HCT116 (cell line): ENCODE measurements at regions not wholly inside any gene's neighbourhood (a gene's known extent, or its start where the extent isn't known, plus 50 kb on each side); places are given as distances from the start of the nearest gene placed in this dataset.

Source experiments
- ATF3 ChIP-seq: IDR thresholded peaks from 2 replicates; pipeline ENCODE4 v1.6.1; 2012
- CBX3 ChIP-seq: IDR thresholded peaks from 2 replicates; pipeline ENCODE4 v1.6.1; 2012; ENCODE audit warnings: low read depth
- CTCF ChIP-seq, 3 experiments: fragments of 200-600 bp in 1 of 3; sonication (generic) in 1 of 3; IDR thresholded peaks in 2 of 3; conservative IDR thresholded peaks in 1 of 3; 2 replicates each; pipeline ENCODE4 v1.5.1; 2012 to 2017; ENCODE audit warnings: low read depth in 2 of 3, low read length in 2 of 3, antibody characterized with exemption in 1 of 3, borderline replicate concordance in 1 of 3, control low read depth in 1 of 3, mild to moderate bottlenecking in 1 of 3, mixed read lengths in 1 of 3, mixed run types in 1 of 3, moderate library complexity in 1 of 3; ENCODE audit not compliant: insufficient read depth in 1 of 3
- EZH2 ChIP-seq: fragments of 200-600 bp; sonication (generic); IDR thresholded peaks from 2 replicates; pipeline ENCODE4 v1.6.1; 2017; ENCODE audit warnings: antibody characterized with exemption, mixed run types
- EZH2phosphoT487 ChIP-seq: fragments of 200-600 bp; IDR thresholded peaks from 2 replicates; pipeline ENCODE4 v1.6.1; 2018; ENCODE audit warnings: antibody characterized with exemption, borderline replicate concordance
- POLR2A ChIP-seq: IDR thresholded peaks from 2 replicates; pipeline ENCODE4 v1.7.0; 2011; ENCODE audit warnings: borderline replicate concordance; ENCODE audit not compliant: insufficient read depth, insufficient read length; ENCODE audit errors: extremely low read depth
- POLR2AphosphoS5 ChIP-seq: IDR thresholded peaks from 2 replicates; pipeline ENCODE4 v1.6.1; 2011; ENCODE audit warnings: mild to moderate bottlenecking, low read depth, low read length, moderate library complexity
- RAD21 ChIP-seq: IDR thresholded peaks from 2 replicates; pipeline ENCODE4 v1.6.1; 2012; ENCODE audit warnings: low read depth, mild to moderate bottlenecking
- SIN3A ChIP-seq: IDR thresholded peaks from 2 replicates; pipeline ENCODE4 v1.6.1; 2012; ENCODE audit warnings: low read depth
- SRF ChIP-seq: IDR thresholded peaks from 2 replicates; pipeline ENCODE4 v1.6.1; 2012; ENCODE audit warnings: low read depth
- TCF7L2 ChIP-seq: IDR thresholded peaks from 2 replicates; pipeline ENCODE4 v1.7.0; 2011; ENCODE audit warnings: borderline replicate concordance, inconsistent platforms; ENCODE audit not compliant: insufficient read depth, insufficient read length; ENCODE audit errors: extremely low read depth
- TF ChIP-seq, protein P1 (sequence below): IDR thresholded peaks from 2 replicates; pipeline ENCODE4 v1.6.1; 2012; ENCODE audit warnings: low read depth

DNA sequence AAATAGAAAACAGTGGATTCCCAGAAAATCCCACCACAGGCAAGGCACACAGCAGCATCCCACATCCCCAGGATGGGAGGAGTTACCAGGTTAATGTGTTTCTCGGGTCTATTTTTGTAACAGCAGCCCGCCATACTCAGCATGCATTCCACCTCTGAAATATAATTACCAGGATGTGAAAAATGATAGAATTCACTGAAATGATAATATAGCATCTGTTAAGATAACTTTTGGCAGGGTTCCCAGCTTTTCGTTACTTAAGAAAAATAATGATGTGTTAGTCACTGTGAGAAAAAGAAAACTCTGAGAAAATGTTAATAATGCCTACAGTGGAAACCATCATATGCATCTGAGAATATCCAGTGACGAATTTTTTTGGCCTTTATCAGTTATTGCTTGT is 87.1 kb downstream of the VCX2 start:
- TF ChIP-seq POLR2AphosphoS5 (no peak), EZH2phosphoT487 (no peak), CTCF (IDR thresholded peaks at IDR 0.05 in 2 of 3, conservative IDR thresholded peaks at IDR 0.05 in 1 of 3; ENCODE audit: borderline replicate concordance in 1 of 3, insufficient read depth in 1 of 3, low read depth in 2 of 3, low read length in 2 of 3) (no peak), POLR2A (no peak), TCF7L2 (no peak), EZH2 (no peak), ATF3 (no peak), RAD21 (no peak), SIN3A (no peak), SRF (no peak), CBX3 (no peak)
- TF ChIP-seq, protein P1, sequence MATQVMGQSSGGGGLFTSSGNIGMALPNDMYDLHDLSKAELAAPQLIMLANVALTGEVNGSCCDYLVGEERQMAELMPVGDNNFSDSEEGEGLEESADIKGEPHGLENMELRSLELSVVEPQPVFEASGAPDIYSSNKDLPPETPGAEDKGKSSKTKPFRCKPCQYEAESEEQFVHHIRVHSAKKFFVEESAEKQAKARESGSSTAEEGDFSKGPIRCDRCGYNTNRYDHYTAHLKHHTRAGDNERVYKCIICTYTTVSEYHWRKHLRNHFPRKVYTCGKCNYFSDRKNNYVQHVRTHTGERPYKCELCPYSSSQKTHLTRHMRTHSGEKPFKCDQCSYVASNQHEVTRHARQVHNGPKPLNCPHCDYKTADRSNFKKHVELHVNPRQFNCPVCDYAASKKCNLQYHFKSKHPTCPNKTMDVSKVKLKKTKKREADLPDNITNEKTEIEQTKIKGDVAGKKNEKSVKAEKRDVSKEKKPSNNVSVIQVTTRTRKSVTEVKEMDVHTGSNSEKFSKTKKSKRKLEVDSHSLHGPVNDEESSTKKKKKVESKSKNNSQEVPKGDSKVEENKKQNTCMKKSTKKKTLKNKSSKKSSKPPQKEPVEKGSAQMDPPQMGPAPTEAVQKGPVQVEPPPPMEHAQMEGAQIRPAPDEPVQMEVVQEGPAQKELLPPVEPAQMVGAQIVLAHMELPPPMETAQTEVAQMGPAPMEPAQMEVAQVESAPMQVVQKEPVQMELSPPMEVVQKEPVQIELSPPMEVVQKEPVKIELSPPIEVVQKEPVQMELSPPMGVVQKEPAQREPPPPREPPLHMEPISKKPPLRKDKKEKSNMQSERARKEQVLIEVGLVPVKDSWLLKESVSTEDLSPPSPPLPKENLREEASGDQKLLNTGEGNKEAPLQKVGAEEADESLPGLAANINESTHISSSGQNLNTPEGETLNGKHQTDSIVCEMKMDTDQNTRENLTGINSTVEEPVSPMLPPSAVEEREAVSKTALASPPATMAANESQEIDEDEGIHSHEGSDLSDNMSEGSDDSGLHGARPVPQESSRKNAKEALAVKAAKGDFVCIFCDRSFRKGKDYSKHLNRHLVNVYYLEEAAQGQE: no peak
